Muscle layer of duodenum (tissue), 2 donors: ENCODE measurements at regions not wholly inside any gene's neighbourhood (a gene's known extent, or its start where the extent isn't known, plus 50 kb on each side); places are given as distances from the start of the nearest gene placed in this dataset.
"Not testable (repeated sequence)": the region's sequence is repeated elsewhere in the genome, so short reads cannot be mapped to it uniquely, and the experiment has no call there.

ENCODE experiments used
- H3K27ac ChIP-seq: one replicate; pipeline ENCODE4 v1.7.0; 2013; ENCODE audit warnings: mild to moderate bottlenecking, low read length
- H3K27me3 ChIP-seq: one replicate; pipeline ENCODE4 v1.7.0; 2013; ENCODE audit warnings: low read depth, mild to moderate bottlenecking, control low read depth, low read length
- H3K36me3 ChIP-seq, 2 donors: one replicate each; pipeline ENCODE4 v1.7.0; 2013; ENCODE audit warnings: low read length in 2 of 2, control low read depth in 1 of 2, mild to moderate bottlenecking in 1 of 2; ENCODE audit not compliant: insufficient read depth in 2 of 2, control insufficient read depth in 1 of 2
- H3K4me1 ChIP-seq, 2 donors: one replicate each; pipeline ENCODE4 v1.7.0; 2013; ENCODE audit warnings: low read length in 2 of 2, mild to moderate bottlenecking in 2 of 2, control low read depth in 1 of 2, moderate library complexity in 1 of 2; ENCODE audit not compliant: insufficient read depth in 2 of 2, control insufficient read depth in 1 of 2
- H3K4me3 ChIP-seq, 2 donors: one replicate each; pipeline ENCODE4 v1.7.0; 2013; ENCODE audit warnings: low read length in 2 of 2, low read depth in 1 of 2, mild to moderate bottlenecking in 1 of 2
- H3K9me3 ChIP-seq, 2 donors: one replicate each; pipeline ENCODE4 v1.7.0; 2013; ENCODE audit warnings: low read length in 2 of 2, control low read depth in 1 of 2, mild to moderate bottlenecking in 1 of 2; ENCODE audit not compliant: control insufficient read depth in 1 of 2
- donor health status: healthy.

DNA sequence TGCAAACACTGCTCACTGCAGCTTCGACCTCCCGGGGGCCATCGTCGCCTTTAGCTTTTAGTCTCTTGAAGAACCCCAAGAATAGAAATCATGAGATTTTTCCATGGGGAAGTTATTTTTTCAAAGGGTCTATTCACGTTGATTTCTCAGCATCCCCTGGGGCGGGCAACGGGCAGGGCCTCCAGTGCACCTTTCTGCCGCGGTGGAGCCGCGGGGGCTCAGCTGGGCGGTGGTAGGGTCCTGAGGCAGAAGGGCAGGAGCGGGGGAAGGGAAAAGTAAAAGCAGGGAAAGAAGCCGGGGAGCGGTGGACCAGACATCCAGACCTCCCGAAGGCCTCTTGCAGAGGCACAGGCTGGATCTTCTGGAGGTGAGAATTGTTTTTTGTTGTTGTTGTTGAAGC, 253.8 kb downstream of the FAM72C start:
- no peaks in the 10 kb centered on the region for H3K9me3 ChIP-seq
- no peak overlapping the region for H3K4me3 ChIP-seq
- peaks cover 4% of the 10 kb centered on the region for H3K27me3 ChIP-seq
- H3K36me3 ChIP-seq: no peaks in the 10 kb centered on the region
- no peak overlapping the region for H3K27ac ChIP-seq
- H3K4me1 ChIP-seq: no peaks in the 10 kb centered on the region

DNA sequence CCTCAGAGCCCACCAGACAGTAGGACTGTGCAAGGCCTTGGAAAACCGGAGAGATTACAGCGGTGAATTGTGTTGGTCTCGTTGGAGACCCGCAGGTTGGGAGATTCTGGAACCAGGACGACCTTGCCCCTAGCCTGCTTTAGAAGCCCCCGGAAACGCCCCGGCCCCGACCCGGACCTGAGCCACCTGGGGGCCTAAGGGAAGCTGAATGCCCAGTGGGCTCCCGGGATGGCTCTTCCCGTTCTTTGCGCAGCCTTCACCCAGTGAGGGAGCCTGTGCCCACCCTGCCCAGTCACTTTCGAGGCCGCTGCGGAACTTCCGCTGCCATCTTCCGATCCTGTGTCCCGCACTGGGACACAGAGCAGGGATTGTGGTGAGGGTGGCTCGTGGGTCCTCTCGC, 254.4 kb downstream of the FAM72C start:
- peaks cover 4% of the 10 kb centered on the region for H3K27me3 ChIP-seq
- H3K4me1 ChIP-seq: no peaks in the 10 kb centered on the region
- H3K36me3 ChIP-seq: no peaks in the 10 kb centered on the region
- no peaks in the 10 kb centered on the region for H3K9me3 ChIP-seq
- H3K27ac ChIP-seq: no peak overlapping the region
- H3K4me3 ChIP-seq: no peak overlapping the region

DNA sequence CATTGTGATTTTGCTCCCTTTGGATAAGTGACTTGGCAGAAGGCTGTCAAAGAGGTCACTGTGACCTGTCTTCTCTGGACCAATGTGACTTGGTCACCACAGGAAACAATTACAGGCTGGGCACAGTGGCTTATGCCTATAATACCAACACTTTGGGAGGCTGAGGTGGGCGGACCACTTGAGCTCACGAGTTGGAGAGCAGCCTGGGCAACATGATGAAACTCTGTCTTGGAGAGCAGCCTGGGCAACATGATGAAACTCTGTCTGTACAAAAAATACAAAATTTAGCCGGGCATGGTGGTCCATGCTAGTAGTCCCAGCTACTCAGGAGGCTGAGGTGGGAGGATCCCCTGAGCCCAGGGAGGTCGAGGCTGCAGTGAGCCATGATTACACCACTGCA, 256.9 kb downstream of the FAM72C start:
- not testable (repeated sequence) for H3K36me3 ChIP-seq, H3K27me3 ChIP-seq, H3K27ac ChIP-seq, H3K9me3 ChIP-seq, H3K4me1 ChIP-seq, H3K4me3 ChIP-seq

DNA sequence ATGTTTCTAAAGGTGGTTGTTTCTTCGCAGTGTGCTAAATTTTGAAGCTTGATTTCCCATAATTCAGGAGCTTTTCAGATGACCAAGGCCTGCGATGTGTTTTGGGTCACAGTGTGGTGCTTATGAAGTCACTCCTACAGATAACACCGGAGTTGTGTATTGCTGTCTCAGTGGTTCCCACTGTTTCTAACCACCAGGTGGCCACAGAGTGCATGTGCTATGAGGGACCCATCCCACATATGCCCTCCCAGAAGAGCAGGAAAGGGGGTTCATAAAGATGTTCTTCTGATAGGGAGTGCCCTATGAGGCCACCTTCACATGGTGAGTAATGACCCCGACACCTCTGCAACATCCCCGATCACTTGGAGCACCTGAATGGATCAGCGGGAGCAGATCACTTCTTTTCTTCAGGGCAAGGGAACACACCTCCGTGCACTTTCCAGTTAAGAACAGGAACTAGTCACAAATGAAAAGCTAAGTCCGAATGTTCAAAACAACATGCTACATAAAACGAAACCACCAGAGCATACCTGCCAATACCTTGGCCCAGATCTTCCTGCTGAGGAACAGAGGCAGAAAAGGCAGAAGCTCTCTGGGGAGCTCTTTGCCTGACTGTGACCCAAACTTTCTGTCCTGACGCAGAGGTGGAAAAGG, 262.1 kb downstream of the FAM72C start:
- H3K27me3 ChIP-seq, H3K9me3 ChIP-seq, H3K4me1 ChIP-seq, H3K36me3 ChIP-seq, H3K4me3 ChIP-seq, H3K27ac ChIP-seq: not testable (repeated sequence)

DNA sequence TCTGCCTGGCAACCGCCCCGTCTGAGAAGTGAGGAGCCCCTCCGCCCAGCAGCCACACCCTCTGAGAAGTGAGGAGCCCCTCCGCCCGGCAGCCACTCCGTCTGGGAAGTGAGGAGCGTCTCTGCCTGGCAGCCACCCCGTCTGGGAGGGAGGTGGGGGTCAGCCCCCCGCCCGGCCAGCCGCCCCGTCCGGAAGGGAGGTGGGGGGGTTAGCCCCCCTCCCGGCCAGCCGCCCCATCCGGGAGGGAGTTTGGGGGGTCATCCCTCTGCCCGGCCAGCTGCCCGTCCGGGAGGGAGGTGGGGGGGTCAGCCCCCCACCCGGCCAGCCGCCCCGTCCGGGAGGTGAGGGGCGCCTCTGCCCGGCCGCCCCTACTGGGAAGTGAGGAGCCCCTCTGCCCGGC, 269.0 kb downstream of the FAM72C start:
- not testable (repeated sequence) for H3K4me1 ChIP-seq, H3K9me3 ChIP-seq, H3K4me3 ChIP-seq, H3K36me3 ChIP-seq, H3K27ac ChIP-seq
- H3K27me3 ChIP-seq: peaks cover 17% of the 10 kb centered on the region

DNA sequence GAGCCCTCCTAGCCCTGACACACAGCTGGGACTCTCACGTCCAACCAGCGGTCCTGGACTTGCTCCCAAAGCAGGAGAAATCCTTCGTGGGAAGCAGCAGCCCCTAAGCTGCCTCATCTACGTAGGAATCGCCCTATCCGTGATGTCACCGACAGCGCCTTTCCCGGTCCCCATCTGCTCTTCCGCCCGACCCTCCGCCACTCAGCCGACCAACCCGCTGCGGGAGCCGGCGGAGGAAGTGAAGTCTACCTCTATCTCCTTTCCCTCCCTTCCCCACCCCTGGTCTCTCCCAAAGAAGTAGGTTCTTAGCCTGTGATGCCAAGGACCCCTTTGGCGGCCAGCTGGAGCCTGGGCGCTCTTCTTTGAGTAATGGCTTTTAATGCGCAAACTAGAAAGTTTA, 272.1 kb downstream of the FAM72C start:
- H3K4me1 ChIP-seq: peaks cover 0 to 6% of the 10 kb centered on the region in 2 donors
- H3K4me3 ChIP-seq: no peak overlapping the region
- H3K9me3 ChIP-seq: no peaks in the 10 kb centered on the region
- H3K36me3 ChIP-seq: no peaks in the 10 kb centered on the region
- H3K27ac ChIP-seq: no peak overlapping the region
- H3K27me3 ChIP-seq: peaks cover 21% of the 10 kb centered on the region

DNA sequence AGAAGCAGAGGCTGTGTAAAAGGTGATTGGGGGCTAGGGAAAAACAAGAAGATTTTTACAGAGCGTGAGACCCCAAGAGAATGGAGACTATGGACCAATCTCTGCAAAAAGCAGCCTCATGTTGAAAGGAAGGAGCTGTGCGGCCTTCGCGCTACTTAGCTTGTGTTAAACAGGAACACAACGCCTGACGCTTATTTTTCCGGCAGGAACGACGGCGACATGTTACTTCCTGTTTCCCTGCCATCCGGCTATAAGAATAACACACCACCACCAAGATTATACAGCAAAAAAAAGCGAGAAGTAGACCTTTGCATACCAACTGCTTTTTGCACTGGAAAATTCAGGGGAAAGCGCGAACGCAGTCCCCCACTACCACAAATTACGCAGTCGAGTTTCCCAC, 272.7 kb downstream of the FAM72C start:
- Histone ChIP-seq H3K27me3 (peaks cover 21% of the 10 kb centered on the region), H3K4me3 (peak overlapping the region in 1 of 2 donors; percentile 17), H3K36me3 (no peaks in the 10 kb centered on the region)

DNA sequence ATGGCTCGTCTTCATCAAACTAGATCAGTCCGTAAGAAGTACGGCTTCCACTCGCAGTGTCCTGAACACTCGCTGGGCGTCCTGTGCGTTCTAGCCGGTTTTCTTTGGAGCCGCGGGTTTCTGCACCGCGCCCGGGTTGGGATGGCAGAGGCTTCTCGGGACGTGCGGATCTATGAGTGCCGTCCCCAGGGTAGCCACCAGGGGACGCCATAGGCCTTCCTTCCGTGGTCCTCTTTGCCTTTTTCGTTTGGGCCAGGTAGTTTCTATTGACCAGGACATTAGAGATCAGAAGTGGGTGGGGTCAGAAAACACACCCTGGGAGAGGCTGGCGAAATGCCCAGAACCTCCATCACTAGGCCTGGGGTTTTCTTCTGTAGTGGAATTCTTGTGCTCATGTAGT, 273.8 kb downstream of the FAM72C start:
- Histone ChIP-seq H3K36me3 (no peaks in the 10 kb centered on the region), H3K27ac (no peak overlapping the region), H3K4me3 (no peak overlapping the region), H3K27me3 (peaks cover 21% of the 10 kb centered on the region), H3K9me3 (no peaks in the 10 kb centered on the region), H3K4me1 (peaks cover 0 to 6% of the 10 kb centered on the region in 2 donors)

More for the DNA sequence above, 272.7 kb downstream of the FAM72C start:
- H3K27ac ChIP-seq: no peak overlapping the region
- no peaks in the 10 kb centered on the region for H3K9me3 ChIP-seq
- peaks cover 0 to 6% of the 10 kb centered on the region in 2 donors for H3K4me1 ChIP-seq

DNA sequence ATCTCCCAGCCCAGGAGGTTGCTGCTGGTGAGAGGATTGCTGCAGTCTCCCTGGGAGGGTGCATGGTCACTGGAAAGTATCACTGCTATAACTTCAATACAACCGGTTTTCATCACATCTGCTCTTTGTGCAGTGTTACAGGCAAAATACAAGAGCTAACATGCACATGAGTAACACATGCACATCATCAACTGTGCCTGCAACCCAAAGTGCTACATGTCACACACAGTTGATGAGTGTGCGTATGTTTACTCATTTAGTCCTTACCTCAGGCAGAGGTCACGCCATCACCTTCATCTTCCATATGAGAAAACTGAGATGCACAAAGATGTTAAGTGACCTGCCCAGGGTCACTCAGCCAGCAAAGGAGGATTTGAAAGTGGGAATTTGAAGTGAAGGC, 277.7 kb downstream of the FAM72C start:
- H3K36me3 ChIP-seq: no peaks in the 10 kb centered on the region
- no peak overlapping the region for H3K27ac ChIP-seq
- H3K4me3 ChIP-seq: no peak overlapping the region
- peaks cover 36% of the 10 kb centered on the region for H3K27me3 ChIP-seq
- H3K9me3 ChIP-seq: no peaks in the 10 kb centered on the region
- peaks cover 0 to 9% of the 10 kb centered on the region in 2 donors for H3K4me1 ChIP-seq

DNA sequence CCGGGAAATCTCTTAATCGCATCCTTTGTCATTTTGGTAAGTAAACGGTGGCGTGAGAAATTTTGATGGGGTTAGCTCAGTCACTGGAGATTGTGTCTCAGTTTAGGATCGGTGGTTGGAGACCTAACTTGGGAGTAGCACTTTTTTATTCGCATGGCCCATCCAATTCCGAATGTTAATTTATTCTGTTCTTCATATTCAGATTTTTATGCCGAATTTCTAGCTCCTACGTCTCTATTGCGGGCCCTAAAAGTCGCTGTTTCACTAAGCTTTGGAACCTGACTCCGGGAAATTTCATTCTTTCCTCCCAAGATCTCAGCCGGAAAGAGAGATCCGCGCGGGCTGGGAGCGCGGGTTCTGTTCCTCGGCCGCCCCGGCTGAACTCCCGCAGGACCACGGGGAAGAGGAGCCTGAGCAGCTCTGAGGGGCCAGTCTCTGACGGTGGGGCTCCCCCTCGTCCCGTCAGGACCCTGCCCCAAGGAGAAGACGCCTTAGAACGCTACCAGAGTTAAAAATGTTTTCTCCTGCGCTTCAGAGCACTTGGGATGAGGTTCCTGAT, 279.7 kb downstream of the FAM72C start:
- Histone ChIP-seq H3K9me3 (no peaks in the 10 kb centered on the region), H3K4me3 (no peak overlapping the region), H3K27me3 (peaks cover 20% of the 10 kb centered on the region), H3K4me1 (peaks cover 0 to 6% of the 10 kb centered on the region in 2 donors), H3K27ac (no peak overlapping the region), H3K36me3 (no peaks in the 10 kb centered on the region)

DNA sequence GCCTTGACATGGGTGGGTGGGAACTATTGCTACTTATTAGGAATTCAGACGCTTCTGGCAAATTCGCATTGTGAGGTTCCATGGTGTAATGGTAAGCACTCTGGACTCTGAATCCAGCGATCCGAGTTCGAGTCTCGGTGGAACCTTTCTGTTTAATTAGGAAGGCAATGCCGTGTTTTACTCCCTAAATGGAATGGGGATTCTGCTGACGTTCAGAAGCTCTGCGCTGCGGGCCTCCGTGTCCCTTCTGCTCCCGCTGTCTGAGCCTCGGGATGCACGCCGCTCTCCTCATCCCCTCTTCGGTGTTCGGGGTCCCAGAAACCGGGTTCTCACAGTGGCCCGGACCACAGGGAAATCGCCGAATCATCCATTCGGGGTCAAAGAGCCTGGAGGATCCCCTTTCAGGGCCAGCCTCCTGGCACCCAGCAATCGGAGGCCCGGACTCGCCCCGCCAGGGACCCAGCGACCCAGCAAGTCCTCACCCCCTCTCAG, 280.3 kb downstream of the FAM72C start:
- Histone ChIP-seq H3K27me3 (peaks cover 20% of the 10 kb centered on the region), H3K36me3 (no peaks in the 10 kb centered on the region), H3K4me1 (peaks cover 0 to 6% of the 10 kb centered on the region in 2 donors), H3K27ac (no peak overlapping the region), H3K4me3 (no peak overlapping the region), H3K9me3 (no peaks in the 10 kb centered on the region)

DNA sequence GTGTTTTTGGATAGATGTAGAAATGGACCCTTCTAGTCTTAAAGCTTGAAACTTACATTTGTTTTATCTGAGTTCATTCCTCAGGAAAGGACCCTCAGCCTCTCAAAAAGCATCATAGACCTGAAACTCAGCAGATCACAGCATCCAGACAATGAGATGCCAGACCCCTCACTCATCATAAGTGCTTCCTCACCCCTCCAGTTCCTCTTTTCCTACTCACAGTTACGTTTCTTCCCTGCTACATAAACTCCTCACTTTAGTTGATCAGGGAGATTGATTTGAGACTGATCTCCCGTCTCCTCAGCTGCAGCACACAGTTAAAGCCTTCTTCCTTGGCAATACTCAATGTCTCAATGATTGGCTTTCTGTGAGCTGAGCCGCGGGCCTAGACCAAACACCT, 282.0 kb downstream of the FAM72C start:
- Histone ChIP-seq H3K4me3 (no peak overlapping the region), H3K27me3 (peaks cover 20% of the 10 kb centered on the region), H3K36me3 (no peaks in the 10 kb centered on the region), H3K9me3 (no peaks in the 10 kb centered on the region), H3K4me1 (peaks cover 0 to 6% of the 10 kb centered on the region in 2 donors), H3K27ac (no peak overlapping the region)
